B cell (primary cell): ENCODE measurements at regions not wholly inside any gene's neighbourhood (a gene's known extent, or its start where the extent isn't known, plus 50 kb on each side); places are given as distances from the start of the nearest gene placed in this dataset.

Experiments used
- CTCF ChIP-seq: fragments of 200-600 bp; IDR thresholded peaks from one replicate; pipeline ENCODE4 v1.8.0; 2022; ENCODE audit warnings: antibody characterized with exemption, mild to moderate bottlenecking
- EZH2 ChIP-seq: IDR thresholded peaks from 2 replicates; pipeline ENCODE4 v1.6.1; 2012; ENCODE audit warnings: borderline replicate concordance, low read depth, mild to moderate bottlenecking, moderate library complexity, low read length; ENCODE audit not compliant: insufficient read depth, poor library complexity, severe bottlenecking

DNA sequence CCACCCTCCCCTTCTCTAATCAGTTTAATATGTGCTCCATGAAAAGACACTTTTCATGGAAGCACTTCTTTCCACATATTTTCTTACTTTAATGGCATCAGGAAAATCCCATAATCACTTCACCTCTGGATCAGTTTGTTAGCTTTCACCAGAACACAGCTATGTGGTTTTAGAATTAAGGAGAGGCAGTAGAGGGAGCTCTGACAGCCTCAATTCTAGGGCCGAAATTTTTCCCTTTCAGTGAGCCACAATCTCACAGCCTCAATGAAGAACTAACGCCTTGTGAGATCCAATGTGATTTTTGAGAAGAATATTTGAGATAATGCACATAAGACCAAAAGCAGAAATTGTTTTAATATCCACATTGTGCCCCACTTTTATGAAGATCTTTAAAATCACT is 1494.0 kb upstream of the CDH8 start:
- TF ChIP-seq CTCF (no peak), EZH2 (no peak)
